ENCODE measurements at regions not wholly inside any gene's neighbourhood (a gene's known extent, or its start where the extent isn't known, plus 50 kb on each side); places are given as distances from the start of the nearest gene placed in this dataset.
"Not testable (repeated sequence)": the region's sequence is repeated elsewhere in the genome, so short reads cannot be mapped to it uniquely, and the experiment has no call there.

DNA sequence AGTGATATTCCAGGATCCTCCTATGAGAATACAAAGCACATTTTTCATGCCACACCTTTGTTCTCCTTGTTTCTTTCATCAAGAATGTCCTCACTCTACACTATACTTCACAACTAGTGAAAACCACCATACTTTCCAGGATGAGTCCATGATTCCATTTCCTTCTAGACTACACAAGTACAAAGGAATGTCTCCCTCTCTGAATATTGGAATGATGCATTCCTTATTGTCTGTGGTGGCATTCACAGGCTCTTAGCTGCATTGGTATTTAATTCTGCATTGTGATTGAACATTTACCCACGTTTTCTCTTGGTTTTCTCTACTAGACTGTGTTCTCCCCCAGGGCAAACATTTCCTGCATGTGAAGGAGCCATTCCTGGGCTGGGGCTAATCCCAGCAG, 217.5 kb downstream of the RAP2B start:
- DNase-seq = no peak

DNA sequence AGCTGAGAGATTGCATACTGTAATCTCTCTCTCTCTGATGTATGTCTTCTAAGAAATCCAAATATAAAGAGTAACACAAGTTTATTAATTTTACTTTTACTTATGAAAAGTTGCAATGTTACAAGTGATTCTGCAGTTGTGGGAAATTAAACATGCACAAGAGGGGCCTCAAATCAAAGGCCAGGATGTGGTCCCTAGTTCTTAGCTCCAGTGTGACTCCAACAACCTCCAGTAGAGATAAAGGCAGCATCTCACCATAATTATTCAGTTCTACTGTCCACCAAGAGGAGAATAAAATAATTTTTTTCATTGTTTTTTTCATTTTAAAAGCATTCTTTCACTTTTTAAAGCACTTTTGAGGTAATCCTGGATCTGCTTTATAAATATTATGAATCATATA, 223.3 kb downstream of the RAP2B start:
- DNase-seq = no peak

DNA sequence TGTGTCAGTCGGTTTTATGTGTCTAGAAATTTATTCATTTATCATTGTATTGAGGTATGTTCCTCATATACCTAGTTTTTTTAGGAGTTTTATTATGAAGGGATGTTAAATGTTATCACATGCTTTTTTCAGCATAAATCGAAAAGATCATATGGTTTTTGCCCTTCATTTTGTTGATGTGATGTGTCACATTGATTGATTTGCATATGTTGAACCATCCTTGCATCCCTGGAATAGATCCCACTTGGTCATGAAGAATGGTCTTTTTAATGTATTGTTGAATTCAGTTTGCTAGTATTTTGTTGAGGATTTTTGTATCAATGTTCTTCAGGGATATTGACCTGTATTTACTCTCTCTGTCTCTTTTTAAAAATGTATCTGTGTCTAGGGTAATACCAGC, 230.3 kb downstream of the RAP2B start:
- no peak for DNase-seq

DNA sequence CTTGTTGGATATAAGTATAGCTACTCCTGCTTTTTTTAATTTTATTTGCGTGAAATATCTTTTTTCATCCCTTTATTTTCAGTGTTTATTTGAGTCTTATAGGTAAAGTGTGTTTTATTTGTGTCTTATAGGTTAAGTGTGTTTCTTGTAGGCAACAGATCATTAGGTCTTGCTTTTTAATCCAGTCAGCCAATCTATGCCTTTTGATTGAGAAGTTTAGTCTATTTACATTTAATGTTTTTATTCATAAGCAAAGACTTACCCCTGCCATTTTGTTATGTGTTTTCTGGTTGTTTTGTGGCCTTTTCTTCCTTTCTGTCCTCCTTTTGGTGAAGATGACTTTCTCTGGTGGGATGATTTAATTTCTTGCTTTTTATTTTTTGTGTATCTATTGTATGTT, 232.0 kb downstream of the RAP2B start:
- no peak for DNase-seq

DNA sequence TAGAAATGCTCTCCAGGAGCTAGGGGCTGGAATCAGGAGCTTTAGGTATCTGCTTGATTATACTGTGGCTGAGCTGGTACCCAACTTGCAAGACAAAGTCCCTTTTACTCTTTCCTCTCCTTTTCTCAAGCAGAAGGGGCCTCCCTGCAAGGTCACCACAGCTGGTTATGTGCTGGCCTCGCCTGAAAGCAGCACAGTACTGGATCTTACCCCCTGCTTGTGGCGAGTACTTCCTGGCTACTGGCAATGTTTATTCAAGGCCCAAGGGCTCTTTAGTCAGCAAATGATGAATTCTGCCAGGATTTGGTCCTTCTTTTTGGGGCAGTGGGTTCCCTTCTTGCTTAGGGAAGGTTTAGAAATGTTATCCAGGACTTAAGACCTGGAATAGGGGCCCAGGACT, 234.6 kb downstream of the RAP2B start:
- no peak for DNase-seq

DNA sequence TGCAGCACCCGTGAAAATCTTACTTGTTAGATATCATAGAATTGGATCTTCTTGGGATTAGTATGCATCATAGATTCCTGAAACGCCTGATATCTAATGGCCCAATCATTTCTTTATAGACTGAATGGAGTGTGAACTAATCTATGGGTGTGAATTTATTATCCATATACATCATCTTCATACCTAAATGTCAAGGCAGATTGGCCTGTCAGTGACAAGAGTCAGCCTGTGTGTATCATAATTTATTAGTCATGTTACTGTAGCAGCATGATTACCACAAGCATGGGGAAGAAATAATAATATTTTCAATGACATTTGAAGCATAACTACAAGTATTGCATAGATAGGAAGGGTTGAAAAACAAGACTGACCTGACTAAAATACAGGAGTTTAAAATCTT, 235.8 kb downstream of the RAP2B start:
- no peak for DNase-seq

DNA sequence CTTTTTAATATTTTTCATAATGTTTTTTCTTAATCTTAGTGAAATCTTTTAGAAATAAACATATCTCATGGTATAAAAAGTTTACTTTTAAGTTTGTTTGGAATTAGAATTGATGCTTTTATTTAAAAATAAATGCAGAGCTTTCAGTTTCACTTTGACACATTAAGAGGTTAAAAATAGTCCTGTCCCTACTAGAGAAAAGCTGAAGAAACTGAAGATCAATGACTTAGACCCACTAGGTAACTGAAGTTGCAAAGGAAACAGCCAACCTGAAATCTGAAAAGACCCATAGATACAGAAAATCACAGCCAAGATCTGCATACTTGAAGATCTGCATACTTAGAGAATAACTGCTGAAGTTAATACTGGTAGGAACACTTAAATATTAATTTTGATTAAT, 237.6 kb downstream of the RAP2B start:
- no peak for DNase-seq

DNA sequence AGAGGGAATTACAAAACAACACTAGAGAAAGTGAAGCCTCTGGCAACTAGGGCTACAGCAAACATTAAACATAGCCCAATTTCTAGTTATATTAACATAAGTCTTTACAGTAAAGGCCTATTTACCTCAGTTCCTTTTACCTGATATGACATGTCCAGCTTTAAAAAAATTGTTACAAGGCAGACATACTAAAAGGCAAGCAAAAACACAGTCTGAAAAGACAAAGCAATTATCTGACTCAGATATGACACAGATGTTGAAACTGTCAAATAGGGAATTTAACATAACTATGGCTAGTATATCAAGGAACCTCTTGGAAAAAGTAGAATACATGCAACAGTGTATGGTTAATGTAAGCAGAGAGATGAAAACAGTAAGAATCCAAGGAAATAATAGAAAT, 238.6 kb downstream of the RAP2B start:
- no peak for DNase-seq

DNA sequence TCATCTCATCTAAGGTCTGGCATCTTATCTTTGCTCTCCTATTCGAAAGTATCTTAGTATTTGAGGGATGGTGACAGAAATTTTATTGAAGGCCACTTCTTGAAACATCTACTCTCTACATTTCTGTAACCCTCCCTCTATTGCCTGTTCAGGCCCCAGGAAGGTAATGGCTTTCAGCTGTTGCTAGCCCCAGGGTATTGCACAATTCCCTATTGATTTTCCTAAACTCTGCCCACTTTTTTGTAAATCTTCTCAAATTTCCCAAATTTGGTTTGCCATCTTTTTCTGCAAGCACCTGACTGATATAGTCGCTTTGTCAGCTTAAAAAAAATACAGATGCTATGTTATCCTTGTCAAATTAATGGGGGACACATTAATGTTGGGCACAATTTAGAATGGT, 242.1 kb downstream of the RAP2B start:
- DNase-seq = no peak

DNA sequence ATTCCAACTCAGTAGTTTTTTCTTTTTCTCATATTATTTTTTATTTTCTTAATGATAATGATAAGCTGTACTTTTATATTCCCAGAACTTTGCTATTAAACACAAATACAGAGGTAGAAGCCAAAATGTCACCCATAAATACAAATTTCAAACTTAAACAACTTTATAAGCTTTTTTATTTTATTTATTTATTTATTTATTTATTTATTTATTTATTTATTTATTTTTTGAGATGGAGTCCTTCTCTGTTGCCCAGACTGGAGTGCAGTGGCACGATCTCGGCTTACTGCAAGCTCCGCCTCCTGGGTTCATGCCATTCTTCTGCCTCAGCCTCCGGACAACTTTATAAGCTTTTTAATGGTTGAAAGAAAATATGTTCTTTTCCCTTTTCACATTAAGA, 243.3 kb downstream of the RAP2B start:
- DNase-seq = not testable (repeated sequence)

DNA sequence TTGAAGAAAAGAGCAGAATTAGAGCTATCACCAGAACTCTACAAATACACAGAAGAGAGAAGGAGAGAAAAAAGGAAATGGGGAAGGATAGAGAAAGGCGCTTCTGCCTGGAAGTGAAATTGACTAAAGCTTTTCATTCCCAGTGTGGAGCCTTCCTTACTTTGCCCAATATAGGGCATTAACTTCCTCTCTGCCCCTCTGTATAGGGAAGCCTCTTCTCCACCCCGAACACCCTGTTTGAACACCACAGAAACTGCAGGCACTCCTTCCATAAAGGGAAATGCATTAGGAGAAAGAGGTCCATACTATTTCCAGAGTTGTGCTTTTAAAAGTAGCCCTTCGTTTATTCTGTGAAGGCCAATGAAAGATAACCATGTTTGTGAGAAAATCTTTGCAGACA, 248.5 kb downstream of the RAP2B start:
- DNase-seq = no peak

DNA sequence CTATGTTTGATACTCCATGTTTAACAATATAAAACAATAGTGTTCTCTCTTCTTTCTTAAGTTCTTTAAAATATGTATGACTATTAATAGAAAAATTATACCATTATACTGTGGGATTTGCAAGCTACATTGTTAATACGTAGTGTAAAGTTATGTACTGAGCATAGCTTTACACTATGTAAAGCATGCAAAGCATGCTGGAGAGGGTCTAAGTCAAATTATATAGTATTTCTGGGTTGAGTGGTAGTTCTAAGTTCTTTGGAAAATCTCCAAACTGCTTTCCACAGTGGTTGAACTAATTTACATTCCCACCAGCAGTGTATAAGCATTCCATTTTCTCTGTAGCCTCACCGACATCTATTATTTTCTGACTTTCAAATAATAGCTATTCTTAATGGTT, 253.0 kb downstream of the RAP2B start:
- no peak for DNase-seq

DNA sequence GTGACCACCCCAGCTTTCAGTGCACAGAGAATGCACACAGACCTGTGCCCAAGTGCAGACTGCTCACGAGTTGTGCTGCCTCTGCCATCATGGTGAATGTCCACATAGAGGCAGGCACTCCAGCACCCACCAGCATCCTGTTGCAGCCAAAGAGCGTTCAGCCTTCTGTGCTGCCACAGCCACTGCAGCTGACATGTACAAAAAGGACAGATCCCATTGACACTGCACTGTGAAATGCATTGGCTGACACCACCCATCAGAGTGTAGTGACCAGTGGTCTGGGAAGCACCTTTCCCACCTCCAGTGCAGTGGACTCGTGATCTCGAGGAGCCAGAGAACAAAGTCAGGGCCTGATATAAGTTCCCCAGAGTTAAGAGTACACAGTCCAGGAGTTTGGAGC, 260.3 kb downstream of the RAP2B start:
- DNase-seq = no peak

DNA sequence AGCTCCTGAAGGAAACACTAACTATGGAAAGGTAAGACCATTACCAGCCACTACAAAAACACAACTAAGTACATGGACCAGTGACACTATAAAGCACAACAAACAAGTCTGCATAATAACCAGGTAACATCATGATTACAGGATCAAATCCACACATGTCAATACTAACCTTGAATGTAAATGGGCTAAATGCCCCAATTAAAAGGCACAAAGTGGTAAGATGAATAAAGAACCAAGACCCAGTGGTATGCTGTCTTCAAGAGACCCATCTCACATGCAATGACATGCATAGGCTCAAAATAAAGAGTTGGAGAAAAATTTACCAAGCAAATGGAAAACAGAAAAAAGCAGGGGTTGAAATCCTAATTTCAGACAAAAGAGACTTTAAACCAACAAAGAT, 261.8 kb downstream of the RAP2B start:
- not testable (repeated sequence) for DNase-seq

DNA sequence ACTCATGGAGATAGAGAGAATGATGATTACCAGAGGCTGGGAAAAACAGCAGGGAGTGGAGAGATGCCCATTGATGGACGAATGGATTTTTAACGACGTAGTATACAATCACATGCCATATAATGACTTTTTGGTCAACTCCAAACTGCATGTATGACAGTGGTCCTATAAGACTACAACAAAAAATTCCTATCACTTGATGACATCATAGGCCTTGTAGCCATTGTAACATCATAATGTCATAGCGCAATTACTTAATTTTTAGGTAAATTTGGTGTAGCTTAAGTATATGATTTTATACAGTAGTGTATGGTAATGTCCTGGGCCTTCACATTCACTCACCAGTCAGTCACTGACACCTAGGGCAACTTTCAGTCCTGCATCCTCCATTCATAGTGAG, 264.3 kb downstream of the RAP2B start:
- no peak for DNase-seq

DNA sequence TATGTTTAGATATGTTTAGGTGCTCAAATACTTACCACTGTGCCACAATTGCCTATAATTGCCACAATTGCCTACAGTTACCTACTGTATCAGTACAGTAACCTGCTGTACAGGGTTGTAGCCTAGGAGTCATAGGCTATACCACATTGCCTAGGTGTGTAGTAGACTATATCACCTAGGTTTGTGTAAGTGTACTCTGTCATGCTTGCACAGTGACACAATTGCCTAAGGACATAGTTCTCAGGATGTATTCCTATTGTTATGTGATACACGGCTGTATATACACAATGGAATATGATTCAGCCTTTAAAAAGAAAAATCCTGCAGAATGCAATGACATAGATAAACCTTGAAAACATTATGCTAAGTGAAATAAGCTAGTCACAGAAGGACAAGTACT, 264.8 kb downstream of the RAP2B start:
- no peak for DNase-seq

DNA sequence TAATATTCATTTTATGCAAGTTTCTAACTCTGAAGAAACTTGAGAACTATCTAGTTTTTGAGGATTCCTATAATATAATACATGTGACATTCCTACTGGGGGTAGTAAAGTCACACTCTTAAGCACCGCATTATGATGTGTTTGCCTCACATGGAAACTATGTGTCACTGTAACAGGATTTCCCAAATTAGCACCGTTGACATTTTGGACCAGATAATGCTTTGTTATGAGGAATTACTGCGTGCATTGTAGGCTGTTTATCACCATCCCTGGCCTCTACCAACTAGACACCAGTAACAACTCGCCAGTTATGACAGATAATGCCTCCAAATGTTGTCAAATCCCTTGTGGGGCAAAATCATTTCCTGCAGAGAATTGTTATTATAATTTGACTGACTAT, 267.8 kb downstream of the RAP2B start:
- DNase-seq = no peak

DNA sequence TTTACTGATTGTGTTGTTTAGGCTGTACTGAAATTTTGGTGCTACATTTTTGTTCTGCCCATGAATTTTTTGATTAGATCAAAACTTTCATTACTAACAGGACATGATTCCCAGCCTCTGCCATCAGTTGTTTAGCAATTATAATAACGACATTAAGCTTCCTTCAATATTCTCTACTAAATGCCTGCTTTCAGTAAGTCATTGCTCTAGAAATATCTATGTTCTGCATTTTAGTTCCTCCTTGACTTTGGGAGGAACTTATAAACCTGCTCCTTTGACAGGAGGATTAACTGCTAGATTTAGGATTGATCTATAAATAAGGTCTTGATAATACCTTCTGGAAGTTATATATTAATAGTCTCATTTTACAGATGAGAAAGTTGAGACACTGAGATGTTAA, 269.1 kb downstream of the RAP2B start:
- no peak for DNase-seq

DNA sequence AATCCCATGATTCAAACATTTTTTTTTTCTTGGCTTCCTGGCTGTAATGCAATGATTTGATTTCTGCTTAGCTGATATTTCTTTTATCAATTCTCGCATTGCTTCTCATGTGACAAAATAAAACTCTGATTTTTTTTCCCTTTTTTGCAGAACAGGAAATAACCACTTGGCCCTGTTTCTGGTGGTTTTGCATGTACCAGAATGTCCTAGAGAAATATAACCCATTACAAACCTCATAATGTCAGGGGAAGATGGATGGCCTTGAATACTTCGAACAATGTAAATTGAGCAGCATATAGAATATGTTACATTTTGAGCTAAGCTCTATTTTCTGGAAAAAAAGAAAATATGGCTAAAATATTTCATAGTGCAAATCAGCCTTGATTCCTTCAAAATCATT, 275.6 kb downstream of the RAP2B start:
- DNase-seq = no peak

DNA sequence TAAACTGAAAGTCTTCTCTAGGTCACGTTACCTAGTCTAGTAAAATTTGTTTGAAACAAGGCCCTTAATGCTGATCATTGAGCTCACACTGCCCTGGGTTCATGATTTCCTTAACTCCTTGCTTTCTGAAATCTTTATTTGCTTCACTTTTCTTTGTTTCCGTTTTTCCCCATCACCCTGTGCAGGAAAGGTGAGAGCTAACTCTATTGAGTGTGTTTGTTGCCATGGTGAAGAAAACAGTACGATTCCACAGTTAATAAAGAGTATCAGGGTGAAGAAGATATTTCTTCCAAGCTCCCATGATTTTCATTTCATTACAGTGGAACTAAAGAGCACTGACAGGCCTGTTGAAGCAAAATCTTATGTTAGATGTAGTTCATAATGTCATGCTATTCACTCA, 276.2 kb downstream of the RAP2B start:
- DNase-seq = no peak

DNA sequence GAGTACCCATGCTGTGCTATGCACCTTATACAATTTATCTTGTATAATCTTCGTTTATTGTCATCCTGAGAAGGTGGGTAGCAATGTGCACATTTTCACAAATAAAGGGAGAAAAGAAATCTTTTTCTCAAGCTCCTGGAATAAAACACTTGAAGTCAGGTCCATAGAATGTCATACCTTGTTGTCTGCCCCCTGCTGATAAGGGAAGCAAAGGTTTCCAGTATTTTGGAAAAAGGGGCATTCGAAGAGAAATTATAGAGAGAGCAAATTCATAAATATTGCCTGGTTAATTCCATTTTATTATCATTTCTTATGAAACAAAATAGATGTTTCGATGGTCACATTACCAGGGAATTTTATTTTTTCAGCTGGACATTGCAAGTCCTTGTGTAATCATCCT, 277.8 kb downstream of the RAP2B start:
- no peak for DNase-seq

DNA sequence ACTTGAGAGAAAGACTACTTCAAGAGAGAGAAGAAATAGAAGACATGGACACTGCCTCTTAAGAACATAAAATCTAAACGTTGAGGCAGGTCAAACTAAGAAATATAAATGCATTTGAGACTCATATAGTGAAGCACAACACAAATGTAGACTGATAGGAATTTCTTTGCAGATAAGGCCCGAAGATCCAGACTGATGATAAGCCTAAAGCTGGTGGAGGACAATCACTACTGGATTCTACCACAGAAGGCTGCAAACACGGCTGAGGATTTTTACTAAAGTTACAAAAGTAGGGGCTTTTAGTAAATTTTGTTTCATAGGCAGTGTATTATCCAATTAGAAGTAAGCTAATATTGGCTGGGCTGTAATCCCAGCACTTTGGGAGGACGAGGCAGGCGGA, 278.3 kb downstream of the RAP2B start:
- no peak for DNase-seq

DNA sequence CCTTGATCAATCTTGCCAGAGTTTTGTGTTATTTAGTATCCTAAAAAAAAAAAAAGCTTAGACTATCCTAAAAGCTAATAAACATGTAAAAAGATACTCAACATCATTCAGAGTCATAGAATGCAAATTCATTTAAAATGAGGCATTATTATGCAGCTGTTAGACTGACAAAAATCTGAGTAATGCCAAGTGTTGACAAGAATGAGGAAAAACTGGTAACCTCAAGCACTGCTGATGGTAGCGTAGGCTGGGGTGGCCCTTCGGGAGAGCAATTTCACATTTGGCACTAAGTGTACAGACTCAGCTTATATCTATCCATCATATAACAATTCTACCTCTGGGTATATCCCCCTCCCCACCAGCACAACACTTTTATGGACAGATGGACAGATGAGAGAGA, 280.4 kb downstream of the RAP2B start:
- no peak for DNase-seq

DNA sequence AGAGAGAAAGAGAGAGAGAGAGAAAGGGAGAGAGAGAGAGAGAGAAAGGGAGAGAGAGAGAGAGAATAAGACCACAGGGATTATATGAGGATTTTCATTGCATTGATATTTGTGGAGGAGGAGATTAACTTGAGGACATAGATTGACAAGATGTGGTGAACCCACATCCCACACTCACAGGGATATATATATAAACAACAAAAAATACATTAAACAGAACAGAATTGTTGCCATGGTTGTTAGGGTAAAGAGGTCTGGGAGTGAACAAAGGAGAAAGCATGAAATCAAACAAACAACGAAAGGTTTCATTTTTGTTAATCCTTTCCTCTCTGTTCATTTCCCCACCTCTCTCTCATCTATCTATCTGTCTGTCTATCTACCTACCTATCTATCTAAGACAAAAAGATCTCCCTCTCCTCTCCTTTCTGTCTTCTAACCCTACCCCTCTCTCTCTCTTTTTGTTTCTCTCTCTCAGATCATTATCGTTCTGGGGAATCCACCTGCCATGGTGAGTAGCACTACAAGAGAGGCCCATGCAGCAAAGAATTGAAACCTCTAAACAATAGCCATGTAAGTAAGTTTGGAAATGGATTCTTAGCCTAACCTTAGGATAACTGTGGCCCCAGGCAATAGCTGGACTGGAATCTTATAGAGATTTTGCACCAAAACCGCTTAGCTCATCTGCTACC, 280.9 kb downstream of the RAP2B start:
- DNase-seq = no peak

DNA sequence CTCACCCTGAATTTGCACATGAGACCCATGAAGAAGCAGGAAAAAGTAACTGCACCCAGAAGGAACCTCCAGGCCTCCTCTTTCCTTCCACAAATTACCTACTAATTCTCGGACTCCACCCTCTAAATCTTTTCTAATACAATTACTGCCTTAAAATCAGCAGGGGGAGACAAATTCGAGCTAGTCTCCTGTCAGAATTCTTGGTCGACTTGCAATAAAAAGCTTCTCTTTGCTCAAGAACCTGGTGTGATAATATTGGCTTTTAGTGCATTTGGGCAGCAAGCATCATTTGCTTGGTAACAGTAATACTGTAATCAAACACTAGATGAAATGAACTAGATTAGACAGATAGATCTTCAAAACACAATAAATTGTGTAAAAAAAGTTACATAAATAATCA, 281.9 kb downstream of the RAP2B start:
- no peak for DNase-seq

DNA sequence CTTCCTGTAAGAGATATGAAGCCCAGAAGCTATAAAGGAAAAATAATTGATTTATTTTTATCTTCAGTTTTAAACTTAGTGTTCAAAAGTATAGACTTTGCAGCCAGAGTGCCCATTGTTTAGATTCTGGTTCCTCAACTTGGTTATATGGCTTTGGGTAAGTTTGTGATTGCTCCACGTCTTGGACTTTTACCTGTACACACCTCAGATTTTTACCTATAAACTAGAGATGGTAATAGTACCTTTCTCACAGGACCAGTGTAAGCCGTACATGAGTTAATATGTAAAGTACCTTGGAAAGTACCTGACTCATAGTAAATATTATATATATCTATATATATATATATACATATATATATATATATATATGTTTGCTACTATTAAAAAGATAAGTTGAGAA, 283.8 kb downstream of the RAP2B start:
- no peak for DNase-seq

All from kidney glomerular epithelial cell (primary cell).